ENCODE measurements at regions not wholly inside any gene's neighbourhood (a gene's known extent, or its start where the extent isn't known, plus 50 kb on each side); places are given as distances from the start of the nearest gene placed in this dataset.

GRCh38 chr20:10875653-10876052, 201.9 kb upstream of the JAG1 start:
- no peak for DNase-seq
- Histone ChIP-seq H3K9me3 (no peaks in the 10 kb centered on the region), H3K36me3 (no peaks in the 10 kb centered on the region), H3K4me3 (no peak overlapping the region), H3K4me1 (peaks cover 0 to 31% (median 11%) of the 10 kb centered on the region in 3 donors), H3K27me3 (no peaks in the 10 kb centered on the region), H3K27ac (no peak overlapping the region)
- WGBS, 2 donors: 88 to 93% methylated on average over 2 of the region's 2 CpGs
- TF ChIP-seq CTCF (IDR thresholded peaks at IDR 0.05) (no peak), POLR2A (IDR thresholded peaks at IDR 0.05) (no peak)
- intact Hi-C loops (cut with DNase I): no loop called here

DNA sequence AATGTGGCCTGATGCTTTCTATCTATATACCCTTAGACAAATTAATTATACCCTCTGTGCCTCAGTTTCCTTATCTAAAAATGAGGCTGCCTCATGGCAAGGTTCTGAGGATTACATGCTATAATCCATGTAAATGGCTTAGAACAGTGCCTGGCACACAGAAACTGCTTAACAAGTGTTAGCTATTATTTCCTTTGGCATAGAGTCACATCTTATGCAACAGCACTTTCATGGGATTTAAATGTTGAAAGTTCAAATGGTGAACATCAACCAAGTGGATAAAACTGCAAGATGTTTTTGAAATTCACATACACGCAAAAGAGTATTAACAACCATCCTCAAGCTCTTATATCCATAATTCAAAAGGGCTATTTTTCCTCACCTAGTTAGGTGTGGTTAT, 202.8 kb upstream of the JAG1 start:
- Histone ChIP-seq H3K27me3 (no peaks in the 10 kb centered on the region), H3K4me1 (peaks cover 0 to 31% (median 11%) of the 10 kb centered on the region in 3 donors), H3K9me3 (no peaks in the 10 kb centered on the region), H3K36me3 (no peaks in the 10 kb centered on the region), H3K27ac (peak overlapping the region in 2 of 4 donors; percentile 59 to 70), H3K4me3 (no peak overlapping the region)
- 22 to 26% methylated on average over 1 of the region's 1 CpG for WGBS, 2 donors
- no peak for DNase-seq
- TF ChIP-seq POLR2A (IDR thresholded peaks at IDR 0.05) (no peak), CTCF (IDR thresholded peaks at IDR 0.05) (no peak)
- intact Hi-C loops (cut with DNase I): no loop called here

- Histone ChIP-seq H3K27ac (peak overlapping the region in 3 of 4 donors; percentile 53 to 70 (median 59)), H3K27me3 (no peaks in the 10 kb centered on the region), H3K36me3 (no peaks in the 10 kb centered on the region), H3K9me3 (no peaks in the 10 kb centered on the region), H3K4me1 (peaks cover 0 to 31% (median 11%) of the 10 kb centered on the region in 3 donors), H3K4me3 (no peak overlapping the region)
- no peak for TF ChIP-seq CTCF (IDR thresholded peaks at IDR 0.05)
- 67 to 68% methylated on average over 3 of the region's 3 CpGs for WGBS, 2 donors
- no peak for DNase-seq
- intact Hi-C loops (cut with DNase I): no loop called here
These were observed 203.5 kb upstream of the JAG1 start for GRCh38 chr20:10877342-10877741.

- Histone ChIP-seq H3K9me3 (no peaks in the 10 kb centered on the region), H3K4me3 (no peak overlapping the region), H3K27me3 (no peaks in the 10 kb centered on the region), H3K36me3 (no peaks in the 10 kb centered on the region), H3K4me1 (no peaks in the 10 kb centered on the region), H3K27ac (no peak overlapping the region)
- intact Hi-C loops (cut with DNase I): no loop called here
- TF ChIP-seq CTCF (IDR thresholded peaks at IDR 0.05) (no peak), POLR2A (IDR thresholded peaks at IDR 0.05) (no peak)
- DNase-seq: no peak
- WGBS, 2 donors: 71 to 85% methylated on average over 3 of the region's 3 CpGs
These were observed 209.4 kb upstream of the JAG1 start for GRCh38 chr20:10883166-10883565.

DNA sequence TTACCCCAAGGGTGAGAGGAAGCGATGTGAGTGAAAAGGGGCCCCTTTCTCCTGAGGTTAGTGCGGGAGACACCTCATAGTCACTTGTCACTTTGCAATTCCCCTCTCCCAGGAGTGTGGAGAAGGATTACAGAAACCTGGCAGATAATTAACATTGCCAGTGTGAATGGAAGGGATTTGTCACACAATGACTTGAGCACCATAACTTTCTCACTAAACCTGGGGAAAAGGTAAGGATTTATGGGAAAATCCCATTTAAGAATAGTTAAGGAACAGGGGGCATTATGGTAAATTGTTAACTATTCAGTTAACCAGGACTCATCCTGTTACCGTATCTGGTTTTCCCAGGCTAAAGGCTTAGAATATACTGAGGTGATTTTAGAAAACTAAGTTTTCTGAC, 219.5 kb upstream of the JAG1 start:
- WGBS, 2 donors: 84 to 100% methylated on average over 3 of the region's 3 CpGs
- H3K36me3 ChIP-seq: no peaks in the 10 kb centered on the region
- TF ChIP-seq POLR2A (IDR thresholded peaks at IDR 0.05): no peak
- TF ChIP-seq CTCF (IDR thresholded peaks at IDR 0.05): no peak
- no peak overlapping the region for H3K4me3 ChIP-seq
- H3K27ac ChIP-seq: no peak overlapping the region
- DNase-seq: no peak
- no peaks in the 10 kb centered on the region for H3K27me3 ChIP-seq
- H3K4me1 ChIP-seq: peaks cover 0 to 21% (median 0%) of the 10 kb centered on the region in 3 donors
- no peaks in the 10 kb centered on the region for H3K9me3 ChIP-seq
- intact Hi-C loops (cut with DNase I): no loop called here
